ENCODE measurements at regions not wholly inside any gene's neighbourhood (a gene's known extent, or its start where the extent isn't known, plus 50 kb on each side); places are given as distances from the start of the nearest gene placed in this dataset.

DNA sequence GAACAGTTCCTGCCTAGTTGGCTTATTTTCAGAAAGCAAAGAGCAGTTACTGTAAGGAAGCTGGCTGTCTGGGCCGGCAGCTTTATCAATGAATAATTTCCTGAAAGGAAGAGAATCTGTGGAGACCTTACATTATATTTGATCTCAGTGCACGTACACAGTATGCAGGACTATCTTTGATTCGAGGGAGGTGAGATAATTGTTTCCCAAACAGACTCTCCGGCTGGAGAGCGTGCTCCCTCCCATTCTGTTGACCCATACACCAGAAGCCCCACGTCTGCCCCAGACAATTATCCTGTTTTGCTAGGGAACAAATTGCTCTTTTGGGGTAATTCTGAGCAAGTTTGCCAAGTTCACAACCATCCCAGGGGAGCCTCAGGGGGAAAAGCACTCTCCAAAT lies 1115.0 kb downstream of the VRK1 start (continued):
- TF ChIP-seq REST (tag by site-specific recombination; IDR thresholded peaks at IDR 0.05) = no peak

- Histone ChIP-seq H3K27ac (ENCODE audit: extremely low read depth, low read depth, low read length) (no peak overlapping the region), H3K36me3 (ENCODE audit: control insufficient read depth in 2 of 2, insufficient read depth in 1 of 2, low read length in 2 of 2) (no peaks in the 10 kb centered on the region), H3K9me3 (ENCODE audit: control insufficient read depth, insufficient read depth, low read depth, low read length) (no peaks in the 10 kb centered on the region), H3K4me1 (ENCODE audit: control insufficient read depth, insufficient read depth, low read length) (no peaks in the 10 kb centered on the region), H3K4me3 (ENCODE audit: low read depth, low read length) (no peak overlapping the region)
- TF ChIP-seq ZNF10 (tag by site-specific recombination; IDR thresholded peaks at IDR 0.05) (no peak), ZFHX2 (tag by site-specific recombination; conservative IDR thresholded peaks at IDR 0.05) (no peak), KLF16 (tag by site-specific recombination; IDR thresholded peaks at IDR 0.05) (no peak), ZNF157 (tag by site-specific recombination; IDR thresholded peaks at IDR 0.05) (no peak), SCRT2 (tag by site-specific recombination; IDR thresholded peaks at IDR 0.05) (no peak), ZNF629 (tag by site-specific recombination; IDR thresholded peaks at IDR 0.05) (no peak), ZNF768 (tag by site-specific recombination; IDR thresholded peaks at IDR 0.05) (no peak), ZNF16 (tag by site-specific recombination; IDR thresholded peaks at IDR 0.05; ENCODE audit: low read depth) (no peak), ZNF223 (tag by site-specific recombination; IDR thresholded peaks at IDR 0.05) (no peak), ZNF114 (tag by site-specific recombination; IDR thresholded peaks at IDR 0.05) (no peak), ZSCAN30 (tag by site-specific recombination; IDR thresholded peaks at IDR 0.05) (no peak), WT1 (tag by site-specific recombination; IDR thresholded peaks at IDR 0.05) (no peak), ZBTB21 (tag by site-specific recombination; IDR thresholded peaks at IDR 0.05) (no peak), ZNF830 (tag by site-specific recombination; IDR thresholded peaks at IDR 0.05; ENCODE audit: low read depth) (no peak), ZNF548 (tag by site-specific recombination; IDR thresholded peaks at IDR 0.05) (no peak), HOXD13 (CRISPR knock-in tag; IDR thresholded peaks at IDR 0.05; ENCODE audit: borderline replicate concordance) (no peak), YY2 (tag by site-specific recombination; IDR thresholded peaks at IDR 0.05) (no peak), ZNF48 (tag by site-specific recombination; IDR thresholded peaks at IDR 0.05) (no peak)
- TF ChIP-seq, protein P1, sequence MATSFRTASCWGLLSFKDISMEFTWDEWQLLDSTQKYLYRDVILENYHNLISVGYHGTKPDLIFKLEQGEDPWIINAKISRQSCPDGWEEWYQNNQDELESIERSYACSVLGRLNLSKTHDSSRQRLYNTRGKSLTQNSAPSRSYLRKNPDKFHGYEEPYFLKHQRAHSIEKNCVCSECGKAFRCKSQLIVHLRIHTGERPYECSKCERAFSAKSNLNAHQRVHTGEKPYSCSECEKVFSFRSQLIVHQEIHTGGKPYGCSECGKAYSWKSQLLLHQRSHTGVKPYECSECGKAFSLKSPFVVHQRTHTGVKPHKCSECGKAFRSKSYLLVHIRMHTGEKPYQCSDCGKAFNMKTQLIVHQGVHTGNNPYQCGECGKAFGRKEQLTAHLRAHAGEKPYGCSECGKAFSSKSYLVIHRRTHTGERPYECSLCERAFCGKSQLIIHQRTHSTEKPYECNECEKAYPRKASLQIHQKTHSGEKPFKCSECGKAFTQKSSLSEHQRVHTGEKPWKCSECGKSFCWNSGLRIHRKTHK (tag by site-specific recombination; IDR thresholded peaks at IDR 0.05) = no peak
- CTCF ChIA-PET = no interaction called here
- POLR2A ChIA-PET = no interaction called here
Measured at GRCh38 chr14:97916100-97916499, 1118.9 kb downstream of the VRK1 start.

DNA sequence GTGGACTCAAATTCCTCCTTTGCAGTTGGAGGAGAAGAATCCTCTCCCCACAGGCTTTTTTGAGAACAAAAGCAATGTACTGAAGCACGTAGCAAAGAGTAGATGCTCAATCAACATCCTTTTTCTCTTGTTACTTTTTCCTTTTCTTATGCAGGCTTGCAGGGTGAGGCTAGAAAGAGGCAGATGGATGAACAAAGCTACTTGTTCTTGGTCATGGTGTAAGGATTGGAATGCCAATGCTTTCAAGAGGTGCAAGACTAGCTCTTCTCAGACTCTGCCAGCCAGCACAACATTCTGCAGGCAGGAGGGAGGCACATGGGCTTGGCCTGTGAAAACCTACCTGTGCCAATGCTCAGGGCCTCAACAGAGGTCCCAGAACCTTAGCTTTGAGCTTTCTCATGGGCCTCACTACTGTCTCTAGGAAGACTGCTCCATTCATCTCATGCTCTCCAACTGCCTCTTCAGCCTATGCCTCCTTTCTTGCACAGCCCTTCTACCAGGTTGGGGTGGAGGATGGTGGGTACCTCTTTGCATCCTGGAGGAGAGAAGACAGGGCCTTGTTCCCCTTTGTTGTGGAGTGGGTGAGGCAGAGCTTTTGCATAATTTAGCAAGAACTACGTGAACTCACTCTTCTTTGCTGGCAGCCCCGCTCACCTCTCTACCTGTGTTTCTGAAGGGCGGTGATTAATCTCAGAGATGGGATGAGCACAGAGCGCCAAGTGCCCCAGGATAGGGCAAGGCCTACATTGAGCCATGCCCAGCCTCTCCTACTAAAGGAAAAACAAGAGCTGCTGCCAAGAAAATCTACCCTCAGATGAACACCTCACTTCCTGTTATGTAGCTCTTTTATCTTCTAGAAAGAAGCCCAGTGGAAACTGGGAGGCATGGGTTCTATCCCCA lies 1119.7 kb downstream of the VRK1 start:
- H3K36me3 ChIP-seq (ENCODE audit: control insufficient read depth in 2 of 2, insufficient read depth in 1 of 2, low read length in 2 of 2) = no peaks in the 10 kb centered on the region
- no peaks in the 10 kb centered on the region for H3K9me3 ChIP-seq (ENCODE audit: control insufficient read depth, insufficient read depth, low read depth, low read length)
- H3K27ac ChIP-seq (ENCODE audit: extremely low read depth, low read depth, low read length) = no peak overlapping the region
- ChIA-PET POLR2A (no interaction called here), CTCF (no interaction called here)
- H3K4me1 ChIP-seq (ENCODE audit: control insufficient read depth, insufficient read depth, low read length) = no peaks in the 10 kb centered on the region
- no peak overlapping the region for H3K4me3 ChIP-seq (ENCODE audit: low read depth, low read length)
- no peak for TF ChIP-seq ZNF624 (tag by site-specific recombination; IDR thresholded peaks at IDR 0.05)
- TF ChIP-seq ZNF239 (tag by site-specific recombination; IDR thresholded peaks at IDR 0.05) = no peak
- no peak for TF ChIP-seq PRDM2 (tag by site-specific recombination; IDR thresholded peaks at IDR 0.05; ENCODE audit: borderline replicate concordance)
